ENCODE measurements at regions not wholly inside any gene's neighbourhood (a gene's known extent, or its start where the extent isn't known, plus 50 kb on each side); places are given as distances from the start of the nearest gene placed in this dataset.

DNA sequence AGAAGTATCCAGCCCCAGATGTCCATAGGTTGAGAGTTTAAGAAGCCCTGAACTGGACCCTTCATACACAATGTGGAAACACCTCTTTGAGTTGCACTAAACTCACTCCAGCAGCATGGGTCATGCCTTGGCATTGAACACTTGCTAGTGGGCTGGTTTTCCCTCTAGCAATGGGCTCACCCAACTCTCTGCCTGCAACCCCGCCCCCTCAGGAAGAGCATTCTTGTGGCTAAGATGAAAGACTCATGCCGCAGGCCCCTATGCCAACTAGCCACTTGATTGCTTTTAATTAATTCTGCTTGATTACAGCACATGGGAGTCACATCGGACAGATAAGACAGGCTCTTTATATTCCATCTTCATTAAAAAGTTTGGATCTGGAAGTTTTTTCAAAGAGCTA, 136.5 kb upstream of the GJB5 start:
- Histone ChIP-seq H3K4me3 (replicated peaks; ENCODE audit: insufficient read depth, low read length) (no peak overlapping the region), H3K27me3 (ENCODE audit: insufficient read depth, poor library complexity, severe bottlenecking) (no peaks in the 10 kb centered on the region), H3K27ac (replicated peaks) (no peak overlapping the region)
- no peak for DNase-seq (ENCODE audit: low read depth in 1 of 2, low spot score in 1 of 2)
- TF ChIP-seq POLR2AphosphoS5 (IDR thresholded peaks at IDR 0.05; ENCODE audit: low read depth) (no peak), GABPA (IDR thresholded peaks at IDR 0.05; ENCODE audit: low read depth) (no peak)
- TF ChIP-seq, protein P1, sequence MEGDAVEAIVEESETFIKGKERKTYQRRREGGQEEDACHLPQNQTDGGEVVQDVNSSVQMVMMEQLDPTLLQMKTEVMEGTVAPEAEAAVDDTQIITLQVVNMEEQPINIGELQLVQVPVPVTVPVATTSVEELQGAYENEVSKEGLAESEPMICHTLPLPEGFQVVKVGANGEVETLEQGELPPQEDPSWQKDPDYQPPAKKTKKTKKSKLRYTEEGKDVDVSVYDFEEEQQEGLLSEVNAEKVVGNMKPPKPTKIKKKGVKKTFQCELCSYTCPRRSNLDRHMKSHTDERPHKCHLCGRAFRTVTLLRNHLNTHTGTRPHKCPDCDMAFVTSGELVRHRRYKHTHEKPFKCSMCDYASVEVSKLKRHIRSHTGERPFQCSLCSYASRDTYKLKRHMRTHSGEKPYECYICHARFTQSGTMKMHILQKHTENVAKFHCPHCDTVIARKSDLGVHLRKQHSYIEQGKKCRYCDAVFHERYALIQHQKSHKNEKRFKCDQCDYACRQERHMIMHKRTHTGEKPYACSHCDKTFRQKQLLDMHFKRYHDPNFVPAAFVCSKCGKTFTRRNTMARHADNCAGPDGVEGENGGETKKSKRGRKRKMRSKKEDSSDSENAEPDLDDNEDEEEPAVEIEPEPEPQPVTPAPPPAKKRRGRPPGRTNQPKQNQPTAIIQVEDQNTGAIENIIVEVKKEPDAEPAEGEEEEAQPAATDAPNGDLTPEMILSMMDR (IDR thresholded peaks at IDR 0.05; ENCODE audit: insufficient read depth, low read length) = no peak

GRCh38 chr1:34619256-34619655, 135.6 kb upstream of the GJB5 start:
- DNase-seq (ENCODE audit: low read depth in 1 of 2, low spot score in 1 of 2) = no peak
- TF ChIP-seq POLR2AphosphoS5 (IDR thresholded peaks at IDR 0.05; ENCODE audit: low read depth) = no peak
- TF ChIP-seq SPI1 (IDR thresholded peaks at IDR 0.05; ENCODE audit: borderline replicate concordance, low read depth) = no peak
- TF ChIP-seq GABPA (IDR thresholded peaks at IDR 0.05; ENCODE audit: low read depth) = no peak
- TF ChIP-seq, protein P1 (IDR thresholded peaks at IDR 0.05; ENCODE audit: insufficient read depth, low read length) = no peak
- TF ChIP-seq, protein P2, sequence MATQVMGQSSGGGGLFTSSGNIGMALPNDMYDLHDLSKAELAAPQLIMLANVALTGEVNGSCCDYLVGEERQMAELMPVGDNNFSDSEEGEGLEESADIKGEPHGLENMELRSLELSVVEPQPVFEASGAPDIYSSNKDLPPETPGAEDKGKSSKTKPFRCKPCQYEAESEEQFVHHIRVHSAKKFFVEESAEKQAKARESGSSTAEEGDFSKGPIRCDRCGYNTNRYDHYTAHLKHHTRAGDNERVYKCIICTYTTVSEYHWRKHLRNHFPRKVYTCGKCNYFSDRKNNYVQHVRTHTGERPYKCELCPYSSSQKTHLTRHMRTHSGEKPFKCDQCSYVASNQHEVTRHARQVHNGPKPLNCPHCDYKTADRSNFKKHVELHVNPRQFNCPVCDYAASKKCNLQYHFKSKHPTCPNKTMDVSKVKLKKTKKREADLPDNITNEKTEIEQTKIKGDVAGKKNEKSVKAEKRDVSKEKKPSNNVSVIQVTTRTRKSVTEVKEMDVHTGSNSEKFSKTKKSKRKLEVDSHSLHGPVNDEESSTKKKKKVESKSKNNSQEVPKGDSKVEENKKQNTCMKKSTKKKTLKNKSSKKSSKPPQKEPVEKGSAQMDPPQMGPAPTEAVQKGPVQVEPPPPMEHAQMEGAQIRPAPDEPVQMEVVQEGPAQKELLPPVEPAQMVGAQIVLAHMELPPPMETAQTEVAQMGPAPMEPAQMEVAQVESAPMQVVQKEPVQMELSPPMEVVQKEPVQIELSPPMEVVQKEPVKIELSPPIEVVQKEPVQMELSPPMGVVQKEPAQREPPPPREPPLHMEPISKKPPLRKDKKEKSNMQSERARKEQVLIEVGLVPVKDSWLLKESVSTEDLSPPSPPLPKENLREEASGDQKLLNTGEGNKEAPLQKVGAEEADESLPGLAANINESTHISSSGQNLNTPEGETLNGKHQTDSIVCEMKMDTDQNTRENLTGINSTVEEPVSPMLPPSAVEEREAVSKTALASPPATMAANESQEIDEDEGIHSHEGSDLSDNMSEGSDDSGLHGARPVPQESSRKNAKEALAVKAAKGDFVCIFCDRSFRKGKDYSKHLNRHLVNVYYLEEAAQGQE (IDR thresholded peaks at IDR 0.05; ENCODE audit: insufficient replicate concordance, low read depth) = no peak
- Histone ChIP-seq H3K27me3 (ENCODE audit: insufficient read depth, poor library complexity, severe bottlenecking) (no peaks in the 10 kb centered on the region), H3K4me3 (replicated peaks; ENCODE audit: insufficient read depth, low read length) (no peak overlapping the region), H3K27ac (replicated peaks) (no peak overlapping the region)

- no peak for DNase-seq (ENCODE audit: low read depth in 1 of 2, low spot score in 1 of 2)
- Histone ChIP-seq H3K27me3 (ENCODE audit: insufficient read depth, poor library complexity, severe bottlenecking) (no peaks in the 10 kb centered on the region), H3K4me3 (replicated peaks; ENCODE audit: insufficient read depth, low read length) (no peak overlapping the region), H3K27ac (replicated peaks) (no peak overlapping the region)
- no peak for TF ChIP-seq POLR2AphosphoS5 (IDR thresholded peaks at IDR 0.05; ENCODE audit: low read depth)
- TF ChIP-seq, protein P1 (IDR thresholded peaks at IDR 0.05; ENCODE audit: insufficient read depth, low read length) = no peak
Observed at GRCh38 chr1:34621916-34622315, 132.9 kb upstream of the GJB5 start.

GRCh38 chr1:34625521-34626015, 129.3 kb upstream of the GJB5 start:
- no peak overlapping the region for H3K4me3 ChIP-seq (replicated peaks; ENCODE audit: insufficient read depth, low read length)
- TF ChIP-seq, protein P2 (IDR thresholded peaks at IDR 0.05; ENCODE audit: insufficient replicate concordance, low read depth) = no peak
- TF ChIP-seq SPI1 (IDR thresholded peaks at IDR 0.05; ENCODE audit: borderline replicate concordance, low read depth) (no peak), POLR2AphosphoS5 (IDR thresholded peaks at IDR 0.05; ENCODE audit: low read depth) (no peak), GABPA (IDR thresholded peaks at IDR 0.05; ENCODE audit: low read depth) (no peak)
- TF ChIP-seq, protein P1 (IDR thresholded peaks at IDR 0.05; ENCODE audit: insufficient read depth, low read length) = no peak

More at GRCh38 chr1:34625521-34626015, 129.3 kb upstream of the GJB5 start:
- Histone ChIP-seq H3K27me3 (ENCODE audit: insufficient read depth, poor library complexity, severe bottlenecking) (no peaks in the 10 kb centered on the region), H3K27ac (replicated peaks) (no peak overlapping the region)
- DNase-seq (ENCODE audit: low read depth in 1 of 2, low spot score in 1 of 2) = no peak

Measured in HL-60 (cell line).